Body of pancreas (tissue), 4 donors: ENCODE measurements at regions not wholly inside any gene's neighbourhood (a gene's known extent, or its start where the extent isn't known, plus 50 kb on each side); places are given as distances from the start of the nearest gene placed in this dataset.

Experiments
- POLR2A ChIP-seq, 3 donors: fragments of 450-650 bp; IDR thresholded peaks; one replicate each; pipeline ENCODE4 v1.6.1; 2016; ENCODE audit warnings: antibody characterized with exemption in 3 of 3, mild to moderate bottlenecking in 2 of 3
- TF ChIP-seq, protein P1 (sequence below), 7 experiments: fragments of 450-650 bp in 4 of 7; fragments of 200-600 bp in 3 of 7; sonication (generic) in 3 of 7; IDR thresholded peaks; one replicate each; pipeline ENCODE4 v1.5.1; 2016 to 2019; ENCODE audit warnings: antibody characterized with exemption in 7 of 7

DNA sequence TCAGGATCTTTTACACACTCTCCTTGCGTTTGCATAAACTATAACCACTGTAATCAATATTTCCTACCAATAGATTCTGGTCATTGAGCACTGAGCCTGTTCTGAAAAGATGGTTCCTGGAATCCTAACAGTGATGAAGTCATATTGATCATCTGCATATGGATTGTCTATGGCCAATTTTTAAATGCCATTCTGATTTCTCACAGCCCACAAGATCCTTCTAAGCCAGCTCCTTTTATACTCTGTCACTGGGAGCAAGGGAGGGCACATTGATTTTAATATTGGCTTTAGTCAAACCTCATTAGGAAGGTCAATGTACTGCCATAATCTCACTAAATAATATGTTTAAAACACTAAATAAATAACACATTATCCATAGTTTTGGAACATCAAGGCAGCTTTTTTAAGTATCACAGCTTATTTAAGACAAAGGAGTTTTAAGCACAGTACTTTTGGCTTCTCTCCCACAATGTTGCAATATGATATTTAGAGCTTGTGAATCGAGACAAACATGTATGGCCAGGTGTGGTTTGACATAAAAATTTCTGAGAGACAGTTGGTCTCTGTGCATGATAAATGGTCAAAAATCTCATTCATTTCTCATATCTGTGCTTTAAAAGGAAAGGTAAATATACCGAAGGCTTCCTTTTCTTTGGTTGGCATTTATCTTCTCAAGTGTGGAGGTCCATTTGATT is 267.3 kb downstream of the MTX2 start:
- TF ChIP-seq, protein P1, sequence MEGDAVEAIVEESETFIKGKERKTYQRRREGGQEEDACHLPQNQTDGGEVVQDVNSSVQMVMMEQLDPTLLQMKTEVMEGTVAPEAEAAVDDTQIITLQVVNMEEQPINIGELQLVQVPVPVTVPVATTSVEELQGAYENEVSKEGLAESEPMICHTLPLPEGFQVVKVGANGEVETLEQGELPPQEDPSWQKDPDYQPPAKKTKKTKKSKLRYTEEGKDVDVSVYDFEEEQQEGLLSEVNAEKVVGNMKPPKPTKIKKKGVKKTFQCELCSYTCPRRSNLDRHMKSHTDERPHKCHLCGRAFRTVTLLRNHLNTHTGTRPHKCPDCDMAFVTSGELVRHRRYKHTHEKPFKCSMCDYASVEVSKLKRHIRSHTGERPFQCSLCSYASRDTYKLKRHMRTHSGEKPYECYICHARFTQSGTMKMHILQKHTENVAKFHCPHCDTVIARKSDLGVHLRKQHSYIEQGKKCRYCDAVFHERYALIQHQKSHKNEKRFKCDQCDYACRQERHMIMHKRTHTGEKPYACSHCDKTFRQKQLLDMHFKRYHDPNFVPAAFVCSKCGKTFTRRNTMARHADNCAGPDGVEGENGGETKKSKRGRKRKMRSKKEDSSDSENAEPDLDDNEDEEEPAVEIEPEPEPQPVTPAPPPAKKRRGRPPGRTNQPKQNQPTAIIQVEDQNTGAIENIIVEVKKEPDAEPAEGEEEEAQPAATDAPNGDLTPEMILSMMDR (IDR thresholded peaks at IDR 0.05), result no peak
- no peak for TF ChIP-seq POLR2A (IDR thresholded peaks at IDR 0.05)
